ENCODE measurements at regions not wholly inside any gene's neighbourhood (a gene's known extent, or its start where the extent isn't known, plus 50 kb on each side); places are given as distances from the start of the nearest gene placed in this dataset.

DNA sequence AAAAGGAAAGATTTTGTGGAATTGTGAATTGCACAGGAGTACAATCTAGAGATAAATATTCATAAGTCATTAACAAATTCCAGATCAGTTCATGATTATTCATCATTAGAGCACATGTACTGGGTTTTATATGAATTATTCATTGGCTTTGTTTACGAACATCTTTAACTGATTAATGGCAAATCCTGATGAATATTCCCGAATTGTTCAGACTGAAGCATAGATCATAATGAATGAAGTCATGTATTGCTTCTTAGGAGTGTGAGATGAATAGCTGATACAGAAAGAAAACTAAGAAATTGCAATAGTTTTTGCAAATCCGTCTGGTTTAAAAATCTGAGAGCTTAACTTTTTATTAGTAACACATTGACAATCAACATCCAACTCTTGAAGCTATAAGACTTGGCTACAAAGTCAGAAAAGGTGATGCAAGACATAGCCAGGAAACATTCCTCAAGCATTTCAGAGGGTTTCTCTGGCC lies 183.6 kb upstream of the DGKB start:
- TF ChIP-seq TAF1 (IDR thresholded peaks at IDR 0.05; ENCODE audit: low read depth, low read length) (no peak), POLR2A (IDR thresholded peaks at IDR 0.05; ENCODE audit: low read depth, low read length) (no peak), PAX5 (IDR thresholded peaks at IDR 0.05; ENCODE audit: insufficient read depth, low read length, severe bottlenecking) (no peak), POLR2AphosphoS5 (IDR thresholded peaks at IDR 0.05; ENCODE audit: low read depth, low read length) (no peak), SPI1 (IDR thresholded peaks at IDR 0.05; ENCODE audit: low read depth, low read length) (no peak), POU2F2 (IDR thresholded peaks at IDR 0.05; ENCODE audit: low read depth, low read length) (no peak)

Data from GM12891 (cell line).